ENCODE measurements at regions not wholly inside any gene's neighbourhood (a gene's known extent, or its start where the extent isn't known, plus 50 kb on each side); places are given as distances from the start of the nearest gene placed in this dataset.

GRCh38 chr13:107817647-107818287, 397.6 kb downstream of the LIG4 start:
- TF ChIP-seq CTCF (IDR thresholded peaks at IDR 0.05; ENCODE audit: extremely low read depth in 1 of 2, insufficient read depth in 1 of 2, low read depth in 1 of 2, low read length in 2 of 2): no peak
- TF ChIP-seq GATA2 (IDR thresholded peaks at IDR 0.05; ENCODE audit: insufficient read depth, insufficient read length, low read depth, low read length): no peak
- no peak for TF ChIP-seq MAX (IDR thresholded peaks at IDR 0.05; ENCODE audit: insufficient read depth, insufficient read length)
- TF ChIP-seq EZH2 (IDR thresholded peaks at IDR 0.05; ENCODE audit: borderline replicate concordance, low read depth, low read length, severe bottlenecking): no peak
- no peak for TF ChIP-seq POLR2A (IDR thresholded peaks at IDR 0.05; ENCODE audit: low read depth, low read length)
- no peak for TF ChIP-seq FOS (IDR thresholded peaks at IDR 0.05; ENCODE audit: borderline replicate concordance, insufficient read depth, low read length)
- no peak for TF ChIP-seq MYC (IDR thresholded peaks at IDR 0.05; ENCODE audit: low read depth, low read length)
- TF ChIP-seq POLR2AphosphoS5 (IDR thresholded peaks at IDR 0.05; ENCODE audit: insufficient read depth, low read depth, low read length): no peak
